GM12878 (cell line): ENCODE measurements at regions not wholly inside any gene's neighbourhood (a gene's known extent, or its start where the extent isn't known, plus 50 kb on each side); places are given as distances from the start of the nearest gene placed in this dataset.

Experiments
- ATAC-seq: fragments of 200-7000 bp; cut with Tn5 transposase; 3 replicates; pipeline ENCODE4 v1.9.1; 2020; ENCODE audit warnings: mild to moderate bottlenecking, moderate library complexity
- BruUV-seq: library from RNA; stranded (reverse); fragments of 400-500 nt; replicated peaks from 2 replicates; lab custom pipeline; 2021; lab: Mats Ljungman, UMichigan
- CTCF ChIA-PET: fragments of 300-600 bp; sonication (Branson Sonifier 250); formaldehyde crosslinking; extraction: SDS; loops from one replicate; lab custom pipeline; 2021; ENCODE audit warnings: inconsistent platforms; lab: Yijun Ruan, JAX
- POLR2A ChIA-PET: fragments of 350-600 bp; formaldehyde crosslinking; extraction: SDS; loops from one replicate; lab custom pipeline; 2021; ENCODE audit warnings: inconsistent platforms; lab: Charles Lee
- RAD21 ChIA-PET: fragments of 300-600 bp; sonication (Branson Sonifier 250); formaldehyde crosslinking; loops from one replicate; lab custom pipeline; 2023; ENCODE audit warnings: antibody characterized with exemption; ENCODE audit not compliant: unreplicated experiment; lab: Charles Lee
- SMC1A ChIA-PET: fragments of 300-600 bp; sonication (Branson Sonifier 250); formaldehyde crosslinking; loops from one replicate; lab custom pipeline; 2023; ENCODE audit not compliant: unreplicated experiment, uncharacterized antibody; lab: Charles Lee
- DNase-seq: peaks from one replicate; pipeline ENCODE4 v3.0.0-alpha.2; 2011; ENCODE audit warnings: low read depth, low spot score
- FAIRE-seq: peaks from 3 replicates; lab custom pipeline; 2011; peaks lifted over from hg19 to GRCh38; lab: Jason Lieb, UNC
- H2AFZ ChIP-seq: 2 replicates; pipeline ENCODE4 v1.6.0; 2011; ENCODE audit warnings: low read depth, low read length, control low read depth; ENCODE audit not compliant: control insufficient read depth
- H3K27ac ChIP-seq: 2 replicates; pipeline ENCODE4 v1.5.1; 2011; ENCODE audit warnings: control low read depth; ENCODE audit not compliant: control insufficient read depth, insufficient read depth
- H3K27me3 ChIP-seq, 2 experiments: replicated peaks in 1 of 2; 2 replicates each; pipeline versions ENCODE4 v1.6.0 to v1.6.1; 2011; ENCODE audit warnings: low read length in 1 of 2; ENCODE audit not compliant: control insufficient read depth in 2 of 2, insufficient read depth in 2 of 2
- H3K36me3 ChIP-seq, 2 experiments: 2 replicates each; pipeline ENCODE4 v1.5.1; 2011; ENCODE audit warnings: low read length in 1 of 2; ENCODE audit not compliant: control insufficient read depth in 2 of 2, insufficient read depth in 2 of 2
- H3K4me1 ChIP-seq: 2 replicates; pipeline ENCODE4 v1.6.1; 2011; ENCODE audit warnings: mild to moderate bottlenecking, low read length, moderate library complexity, mixed read lengths; ENCODE audit not compliant: control insufficient read depth, insufficient read depth
- H3K4me2 ChIP-seq: 2 replicates; pipeline ENCODE4 v1.6.0; 2011; ENCODE audit warnings: control low read depth; ENCODE audit not compliant: control insufficient read depth, insufficient read depth
- H3K4me3 ChIP-seq: fragments of 200-600 bp; sonication (generic); 2 replicates; pipeline ENCODE4 v1.5.1; 2016
- H3K79me2 ChIP-seq: 2 replicates; pipeline ENCODE4 v1.6.0; 2011; ENCODE audit warnings: low read length; ENCODE audit not compliant: control insufficient read depth, insufficient read depth
- H3K9ac ChIP-seq: 2 replicates; pipeline ENCODE4 v1.8.0; 2011; ENCODE audit warnings: low read length, control low read depth, mixed read lengths; ENCODE audit not compliant: control insufficient read depth, insufficient read depth
- H3K9me3 ChIP-seq: replicated peaks from 3 replicates; pipeline ENCODE4 v1.5.1; 2011; ENCODE audit warnings: mild to moderate bottlenecking, low read length; ENCODE audit not compliant: control insufficient read depth, insufficient read depth
- H4K20me1 ChIP-seq: 2 replicates; pipeline ENCODE4 v1.6.0; 2011; ENCODE audit not compliant: control insufficient read depth, insufficient read depth
- JUND ChIP-seq: IDR thresholded peaks from 2 replicates; pipeline ENCODE4 v1.6.1; 2012; ENCODE audit warnings: low read depth, mild to moderate bottlenecking, low read length, improper control_type of control experiment, moderate library complexity
- NFIC ChIP-seq: IDR thresholded peaks from 2 replicates; pipeline ENCODE4 v1.6.1; 2012; ENCODE audit warnings: low read depth, mild to moderate bottlenecking, inconsistent platforms, low read length, moderate library complexity
- NFXL1 ChIP-seq: fragments of 450-650 bp; IDR thresholded peaks from 2 replicates; pipeline ENCODE4 v1.6.1; 2017; ENCODE audit warnings: antibody characterized with exemption, mild to moderate bottlenecking, borderline replicate concordance
- RB1 ChIP-seq: fragments of 450-650 bp; formaldehyde crosslinking; IDR thresholded peaks from 2 replicates; pipeline ENCODE4 v1.6.1; 2017; ENCODE audit warnings: mild to moderate bottlenecking, borderline replicate concordance
- WGBS: methylation state at CpG from one replicate; pipeline ENCODE4 v1.1.6; 2016; ENCODE audit warnings: low lambda C conversion rate; ENCODE audit not compliant: insufficient replicate concordance, insufficient coverage; ENCODE audit errors: missing lambda C conversion rate; 5-methylcytosine and 5-hydroxymethylcytosine counted together
- in situ Hi-C: fragments of 300-500 bp; cut with MboI; formaldehyde crosslinking; loops from 9 replicates; pipeline ENCODE4 v1.14.3; 2018; ENCODE audit warnings: mixed read lengths
- intact Hi-C: fragments of 100-400 bp; cut with micrococcal nuclease; formaldehyde crosslinking; loops from one replicate; pipeline ENCODE4 v1.14.2; 2022; ENCODE audit not compliant: unreplicated experiment
- TF ChIP-seq, protein P1 (sequence below): fragments of 450-650 bp; IDR thresholded peaks from 2 replicates; pipeline ENCODE4 v1.6.1; 2018; ENCODE audit warnings: mild to moderate bottlenecking, low read depth, moderate library complexity; ENCODE audit not compliant: partially characterized antibody

DNA sequence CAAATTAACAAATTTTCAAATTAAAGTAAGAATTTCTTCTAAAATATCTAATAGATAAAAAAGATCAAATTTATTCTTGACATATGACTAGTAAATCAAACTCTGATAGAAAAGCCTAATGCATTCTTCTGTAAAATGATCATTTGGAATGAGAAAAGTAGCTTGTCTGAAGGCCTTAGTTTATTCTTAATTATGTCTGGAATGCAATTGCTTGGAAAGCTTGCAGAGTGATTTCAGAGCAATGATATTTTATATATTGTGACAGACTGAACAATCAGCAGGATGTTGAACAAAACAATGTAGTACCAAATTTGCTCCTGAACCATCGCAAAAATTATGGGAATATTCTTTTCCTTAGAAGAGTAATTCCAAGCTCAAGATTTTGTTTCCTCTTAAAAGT lies 789.6 kb upstream of the NOVA1 start (continued):
- TF ChIP-seq, protein P1, sequence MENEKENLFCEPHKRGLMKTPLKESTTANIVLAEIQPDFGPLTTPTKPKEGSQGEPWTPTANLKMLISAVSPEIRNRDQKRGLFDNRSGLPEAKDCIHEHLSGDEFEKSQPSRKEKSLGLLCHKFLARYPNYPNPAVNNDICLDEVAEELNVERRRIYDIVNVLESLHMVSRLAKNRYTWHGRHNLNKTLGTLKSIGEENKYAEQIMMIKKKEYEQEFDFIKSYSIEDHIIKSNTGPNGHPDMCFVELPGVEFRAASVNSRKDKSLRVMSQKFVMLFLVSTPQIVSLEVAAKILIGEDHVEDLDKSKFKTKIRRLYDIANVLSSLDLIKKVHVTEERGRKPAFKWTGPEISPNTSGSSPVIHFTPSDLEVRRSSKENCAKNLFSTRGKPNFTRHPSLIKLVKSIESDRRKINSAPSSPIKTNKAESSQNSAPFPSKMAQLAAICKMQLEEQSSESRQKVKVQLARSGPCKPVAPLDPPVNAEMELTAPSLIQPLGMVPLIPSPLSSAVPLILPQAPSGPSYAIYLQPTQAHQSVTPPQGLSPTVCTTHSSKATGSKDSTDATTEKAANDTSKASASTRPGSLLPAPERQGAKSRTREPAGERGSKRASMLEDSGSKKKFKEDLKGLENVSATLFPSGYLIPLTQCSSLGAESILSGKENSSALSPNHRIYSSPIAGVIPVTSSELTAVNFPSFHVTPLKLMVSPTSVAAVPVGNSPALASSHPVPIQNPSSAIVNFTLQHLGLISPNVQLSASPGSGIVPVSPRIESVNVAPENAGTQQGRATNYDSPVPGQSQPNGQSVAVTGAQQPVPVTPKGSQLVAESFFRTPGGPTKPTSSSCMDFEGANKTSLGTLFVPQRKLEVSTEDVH = no peak
- no peak for TF ChIP-seq NFXL1

DNA sequence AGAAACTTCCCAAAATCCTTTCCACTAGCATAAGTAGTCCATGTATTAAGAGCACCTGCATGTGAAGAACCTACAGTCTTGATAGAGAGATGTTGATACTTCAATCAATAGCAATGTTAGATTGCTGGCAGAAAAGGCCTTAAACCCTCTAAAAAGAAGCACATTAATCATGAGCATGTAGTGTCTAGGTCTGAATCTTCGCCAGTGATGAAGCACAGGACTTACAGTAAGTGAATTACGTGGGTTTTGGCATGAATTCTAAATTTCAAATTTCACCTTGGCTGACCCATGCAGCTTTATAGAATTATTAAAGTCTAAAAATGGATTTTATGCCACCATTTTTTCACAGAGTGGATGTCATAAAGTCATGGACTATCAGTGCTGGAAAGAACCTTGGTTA lies 791.6 kb upstream of the NOVA1 start:
- 0% methylated on average over 2 of the region's 2 CpGs for WGBS

DNA sequence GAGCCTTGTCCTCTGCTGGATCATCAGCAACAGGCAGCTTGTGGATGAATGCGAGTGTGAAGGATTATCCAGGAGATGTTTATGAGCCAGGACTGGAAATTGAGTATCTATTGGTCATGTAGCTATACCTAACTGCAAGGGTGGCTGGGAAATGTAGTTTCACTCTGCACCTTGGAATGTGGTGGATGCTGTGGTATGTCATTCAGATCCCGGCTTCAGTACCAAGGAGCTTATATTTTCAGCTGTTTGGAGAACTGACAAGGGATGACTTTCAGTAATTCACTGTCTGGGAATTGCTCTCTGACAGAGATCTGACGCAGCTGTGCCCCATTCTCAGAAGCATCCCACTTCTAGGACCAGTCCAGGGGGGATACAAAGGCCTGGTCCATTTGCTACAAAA lies 792.3 kb upstream of the NOVA1 start:
- in situ Hi-C loops (no loop called here), intact Hi-C loops (no loop called here)
- no peak overlapping the region for H2AFZ ChIP-seq
- no peaks in the 10 kb centered on the region for H3K4me1 ChIP-seq
- H3K27me3 ChIP-seq = no peaks in the 10 kb centered on the region
- H3K27ac ChIP-seq = no peak overlapping the region
- no peaks in the 10 kb centered on the region for H3K79me2 ChIP-seq
- FAIRE-seq (no peak), DNase-seq (no peak), ATAC-seq (no peak)
- ChIA-PET CTCF (no interaction called here), POLR2A (no interaction called here), SMC1A (no interaction called here), RAD21 (no interaction called here)
- TF ChIP-seq JUND = no peak
- no peaks in the 10 kb centered on the region for H3K36me3 ChIP-seq
- H3K9ac ChIP-seq = no peak overlapping the region
- no peaks in the 10 kb centered on the region for H4K20me1 ChIP-seq
- WGBS = 0% methylated on average over 3 of the region's 3 CpGs
- H3K9me3 ChIP-seq = no peaks in the 10 kb centered on the region
- H3K4me2 ChIP-seq = no peak overlapping the region
- BruUV-seq = no TSS peak
- H3K4me3 ChIP-seq = no peak overlapping the region

More for the DNA sequence above, 791.6 kb upstream of the NOVA1 start:
- in situ Hi-C loops = no loop called here
- Histone ChIP-seq H3K27ac (no peak overlapping the region), H3K4me1 (no peaks in the 10 kb centered on the region), H3K27me3 (no peaks in the 10 kb centered on the region), H3K4me3 (no peak overlapping the region), H3K36me3 (no peaks in the 10 kb centered on the region), H3K9ac (no peak overlapping the region), H3K79me2 (no peaks in the 10 kb centered on the region), H3K4me2 (no peak overlapping the region), H3K9me3 (no peaks in the 10 kb centered on the region), H4K20me1 (no peaks in the 10 kb centered on the region), H2AFZ (no peak overlapping the region)
- CTCF ChIA-PET = no interaction called here
- no peak for FAIRE-seq
- no peak for DNase-seq
- RAD21 ChIA-PET = no interaction called here
- ATAC-seq = no peak
- SMC1A ChIA-PET = no interaction called here
- intact Hi-C loops = no loop called here
- TF ChIP-seq NFIC = no peak
- no peak for TF ChIP-seq RB1
- POLR2A ChIA-PET = no interaction called here
- no TSS peak for BruUV-seq
